ENCODE measurements at regions not wholly inside any gene's neighbourhood (a gene's known extent, or its start where the extent isn't known, plus 50 kb on each side); places are given as distances from the start of the nearest gene placed in this dataset.

DNA sequence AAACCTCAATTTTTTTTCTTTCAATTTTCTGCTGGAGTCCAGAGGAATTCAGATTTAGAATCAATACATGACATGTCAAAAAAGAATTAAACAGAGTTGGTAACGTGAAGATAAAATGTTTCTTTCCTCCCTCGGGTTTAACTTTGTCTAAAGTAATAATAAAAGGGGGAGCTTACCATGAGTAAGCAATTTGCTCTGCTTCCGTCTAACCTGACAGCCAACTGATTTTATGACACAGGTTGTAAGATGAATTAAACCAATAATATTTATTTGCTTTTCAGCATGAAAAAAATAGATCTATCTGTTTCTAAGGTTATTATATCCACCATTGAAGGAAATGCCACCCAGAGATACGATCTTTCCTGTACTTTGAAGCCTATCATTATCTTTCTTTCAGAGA lies 352.6 kb downstream of the OSTF1 start:
- no peak overlapping the region for H3K4me3 ChIP-seq (ENCODE audit: low read depth, low read length)
- TF ChIP-seq, protein P1, sequence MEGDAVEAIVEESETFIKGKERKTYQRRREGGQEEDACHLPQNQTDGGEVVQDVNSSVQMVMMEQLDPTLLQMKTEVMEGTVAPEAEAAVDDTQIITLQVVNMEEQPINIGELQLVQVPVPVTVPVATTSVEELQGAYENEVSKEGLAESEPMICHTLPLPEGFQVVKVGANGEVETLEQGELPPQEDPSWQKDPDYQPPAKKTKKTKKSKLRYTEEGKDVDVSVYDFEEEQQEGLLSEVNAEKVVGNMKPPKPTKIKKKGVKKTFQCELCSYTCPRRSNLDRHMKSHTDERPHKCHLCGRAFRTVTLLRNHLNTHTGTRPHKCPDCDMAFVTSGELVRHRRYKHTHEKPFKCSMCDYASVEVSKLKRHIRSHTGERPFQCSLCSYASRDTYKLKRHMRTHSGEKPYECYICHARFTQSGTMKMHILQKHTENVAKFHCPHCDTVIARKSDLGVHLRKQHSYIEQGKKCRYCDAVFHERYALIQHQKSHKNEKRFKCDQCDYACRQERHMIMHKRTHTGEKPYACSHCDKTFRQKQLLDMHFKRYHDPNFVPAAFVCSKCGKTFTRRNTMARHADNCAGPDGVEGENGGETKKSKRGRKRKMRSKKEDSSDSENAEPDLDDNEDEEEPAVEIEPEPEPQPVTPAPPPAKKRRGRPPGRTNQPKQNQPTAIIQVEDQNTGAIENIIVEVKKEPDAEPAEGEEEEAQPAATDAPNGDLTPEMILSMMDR (IDR thresholded peaks at IDR 0.05; ENCODE audit: control insufficient read depth, extremely low read depth, insufficient read depth), result no peak
- DNase-seq (ENCODE audit: low read depth), result no peak

DNA sequence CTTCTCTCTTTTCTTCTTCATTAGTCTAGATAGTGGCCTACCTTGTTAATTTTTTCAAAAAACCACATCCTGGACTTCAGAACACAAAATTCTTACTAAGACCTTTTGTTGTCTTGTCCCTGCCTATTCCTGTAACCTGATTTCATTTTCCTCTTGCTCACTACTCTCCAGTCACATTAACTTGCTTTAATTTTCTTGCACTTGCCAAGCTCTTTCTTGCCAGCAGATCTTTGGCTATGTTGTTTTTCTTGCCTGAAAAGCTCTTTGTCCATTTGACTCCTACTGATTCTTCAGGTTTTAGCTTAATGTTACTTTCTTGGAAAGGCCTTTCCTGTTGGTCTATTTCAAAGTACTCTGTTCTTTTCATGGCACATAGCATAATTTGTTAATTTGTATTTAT lies 356.8 kb downstream of the OSTF1 start:
- TF ChIP-seq, protein P1 (IDR thresholded peaks at IDR 0.05; ENCODE audit: control insufficient read depth, extremely low read depth, insufficient read depth), result no peak
- H3K4me3 ChIP-seq (ENCODE audit: low read depth, low read length), result no peak overlapping the region
- no peak for DNase-seq (ENCODE audit: low read depth)

DNA sequence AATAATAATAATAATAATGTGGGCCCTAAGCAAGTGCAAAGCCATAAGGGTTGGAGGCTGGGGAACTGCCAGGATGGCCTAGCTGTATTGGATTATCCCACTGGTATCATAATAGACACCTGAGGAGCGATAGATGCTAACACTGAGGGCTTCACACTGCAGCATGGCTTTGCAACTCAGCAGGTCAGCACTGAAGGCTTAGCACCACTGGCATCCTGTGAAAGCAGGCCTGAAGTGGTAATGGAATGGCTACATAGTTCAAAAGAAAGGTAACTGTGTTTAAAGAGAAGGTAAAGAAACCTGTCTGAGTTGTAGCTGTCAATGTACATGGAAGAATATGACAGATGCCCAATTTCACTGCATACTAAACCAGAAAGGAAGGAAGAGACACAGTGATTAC lies 359.0 kb downstream of the OSTF1 start:
- H3K4me3 ChIP-seq (ENCODE audit: low read depth, low read length), result no peak overlapping the region
- no peak for DNase-seq (ENCODE audit: low read depth)

DNA sequence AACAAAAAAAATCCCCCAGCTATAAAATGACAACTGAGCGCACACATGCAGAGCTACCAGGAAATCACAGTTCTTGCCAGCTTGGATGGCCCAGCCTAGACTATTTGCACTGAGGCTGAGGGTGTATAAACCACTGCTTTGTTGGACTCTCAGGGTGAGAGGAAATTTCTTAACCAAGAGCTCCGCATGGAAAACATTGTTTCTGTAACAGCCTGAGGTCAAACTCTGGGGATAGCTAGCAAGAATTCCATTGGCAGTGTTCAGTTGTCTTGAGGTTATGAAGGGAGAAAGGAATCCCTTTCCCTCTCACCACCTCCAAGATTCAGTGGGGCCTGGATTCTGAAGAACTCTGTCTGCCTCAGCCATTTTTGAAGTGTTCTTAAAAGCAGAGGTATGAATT lies 360.0 kb downstream of the OSTF1 start:
- TF ChIP-seq, protein P1 (IDR thresholded peaks at IDR 0.05; ENCODE audit: control insufficient read depth, extremely low read depth, insufficient read depth), result no peak
- no peak overlapping the region for H3K4me3 ChIP-seq (ENCODE audit: low read depth, low read length)
- no peak for DNase-seq (ENCODE audit: low read depth)

More for the DNA sequence above, 359.0 kb downstream of the OSTF1 start:
- TF ChIP-seq, protein P1 (IDR thresholded peaks at IDR 0.05; ENCODE audit: control insufficient read depth, extremely low read depth, insufficient read depth), result no peak

DNA sequence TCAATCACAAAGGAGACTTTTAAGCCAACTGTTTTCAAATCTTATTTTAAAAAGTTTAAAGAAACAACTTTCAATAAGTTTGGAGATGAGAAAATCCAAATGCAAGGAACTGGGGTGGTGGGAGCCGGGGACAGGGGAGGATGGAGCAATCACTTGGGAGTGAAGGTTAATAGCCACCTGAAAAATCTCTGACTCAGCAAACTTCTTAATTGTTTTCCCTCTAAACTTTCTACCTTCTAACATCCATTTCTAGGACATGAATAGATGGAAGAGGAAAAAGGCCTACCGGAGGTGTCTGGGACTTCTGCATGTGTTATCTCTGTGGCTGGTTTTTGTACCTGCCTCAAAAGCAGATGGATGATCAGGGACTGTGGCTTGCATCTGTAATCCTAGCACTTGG lies 360.6 kb downstream of the OSTF1 start:
- H3K4me3 ChIP-seq (ENCODE audit: low read depth, low read length), result no peak overlapping the region
- TF ChIP-seq, protein P1 (IDR thresholded peaks at IDR 0.05; ENCODE audit: control insufficient read depth, extremely low read depth, insufficient read depth), result no peak
- DNase-seq (ENCODE audit: low read depth), result no peak

DNA sequence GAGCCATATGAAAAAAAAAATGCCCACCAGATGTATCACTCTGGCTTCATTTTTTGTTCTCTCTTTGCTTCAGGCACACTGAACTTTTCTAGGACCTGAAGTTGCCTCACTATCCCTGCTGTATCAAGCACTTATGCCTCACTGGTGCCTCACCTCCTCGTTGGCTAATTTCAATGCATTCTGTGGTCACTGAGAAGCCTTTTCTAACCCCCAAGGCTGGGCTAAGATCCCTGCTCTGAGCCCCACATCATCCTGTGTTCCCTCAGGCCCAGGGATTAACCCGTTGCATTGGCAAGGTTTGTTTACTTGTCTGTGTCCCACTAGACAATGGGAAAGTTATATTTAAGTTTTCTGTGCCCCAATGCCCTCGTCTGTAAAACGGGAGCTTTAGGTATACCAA lies 362.7 kb downstream of the OSTF1 start:
- DNase-seq (ENCODE audit: low read depth), result no peak
- H3K4me3 ChIP-seq (ENCODE audit: low read depth, low read length), result no peak overlapping the region
- TF ChIP-seq, protein P1 (IDR thresholded peaks at IDR 0.05; ENCODE audit: control insufficient read depth, extremely low read depth, insufficient read depth), result no peak

DNA sequence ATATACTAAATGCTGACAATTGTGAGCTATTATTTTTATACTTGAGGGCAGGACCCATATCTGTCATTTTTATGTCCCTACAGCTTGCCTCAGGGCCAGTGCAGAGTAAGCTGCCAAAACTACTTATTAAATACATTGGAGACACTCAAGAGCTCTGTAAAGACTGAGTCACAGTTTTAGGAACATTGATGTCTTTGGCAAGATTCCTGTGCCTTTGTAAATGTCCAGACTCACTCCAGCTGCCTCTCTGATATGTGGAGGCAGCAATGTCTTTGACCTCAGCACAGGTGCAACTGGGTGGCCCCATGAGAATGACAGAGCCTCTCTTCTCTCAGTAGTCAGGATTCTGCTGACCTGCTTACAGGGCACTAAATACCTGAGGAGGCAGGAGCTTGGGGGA lies 363.2 kb downstream of the OSTF1 start:
- TF ChIP-seq, protein P1 (IDR thresholded peaks at IDR 0.05; ENCODE audit: control insufficient read depth, extremely low read depth, insufficient read depth), result no peak
- no peak overlapping the region for H3K4me3 ChIP-seq (ENCODE audit: low read depth, low read length)
- DNase-seq (ENCODE audit: low read depth), result peak; percentile 25
